IMR-90 (cell line): ENCODE measurements at regions not wholly inside any gene's neighbourhood (a gene's known extent, or its start where the extent isn't known, plus 50 kb on each side); places are given as distances from the start of the nearest gene placed in this dataset.

ENCODE experiments used
- RAD21 ChIP-seq: IDR thresholded peaks from 2 replicates; pipeline ENCODE4 v1.6.1; 2012; ENCODE audit warnings: low read length, improper control_type of control experiment
- TF ChIP-seq, protein P1 (sequence below): fragments of 150-350 bp; IDR thresholded peaks from 2 replicates; pipeline ENCODE4 v1.6.1; 2017; ENCODE audit warnings: mild to moderate bottlenecking, antibody characterized with exemption, low read length, low read depth
- TF ChIP-seq, protein P2 (sequence below): conservative IDR thresholded peaks from 2 replicates; pipeline ENCODE4 v1.5.1; 2012; ENCODE audit warnings: mild to moderate bottlenecking, low read depth, low read length, improper control_type of control experiment

DNA sequence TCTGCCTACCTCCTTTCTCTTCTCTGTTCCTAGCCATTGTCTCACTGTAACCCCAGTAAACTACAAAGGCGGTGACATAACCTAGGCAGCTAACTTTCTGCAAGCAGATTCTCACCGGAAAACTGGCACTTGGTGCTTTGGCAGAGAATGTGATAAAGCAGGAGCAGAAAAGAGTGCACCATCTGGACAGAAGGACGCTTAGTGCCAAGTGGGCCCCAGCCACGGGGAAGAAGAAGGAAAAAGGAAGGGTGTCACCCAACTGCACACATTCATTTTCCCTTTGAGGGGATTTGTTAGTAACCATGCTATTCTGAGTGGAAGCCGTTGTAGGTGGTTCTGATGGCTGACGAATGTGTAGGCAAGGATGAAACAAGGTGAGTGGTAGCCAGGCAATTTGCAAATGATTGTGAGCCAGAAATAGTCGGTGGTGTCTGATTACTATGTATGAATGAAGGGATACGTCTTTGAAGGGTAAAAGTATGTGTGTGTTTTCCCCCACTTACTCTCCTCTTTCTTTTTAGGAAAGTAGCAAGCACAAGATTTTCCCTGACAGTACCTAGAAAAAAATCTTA is 148.3 kb upstream of the STXBP5 start:
- TF ChIP-seq, protein P1, sequence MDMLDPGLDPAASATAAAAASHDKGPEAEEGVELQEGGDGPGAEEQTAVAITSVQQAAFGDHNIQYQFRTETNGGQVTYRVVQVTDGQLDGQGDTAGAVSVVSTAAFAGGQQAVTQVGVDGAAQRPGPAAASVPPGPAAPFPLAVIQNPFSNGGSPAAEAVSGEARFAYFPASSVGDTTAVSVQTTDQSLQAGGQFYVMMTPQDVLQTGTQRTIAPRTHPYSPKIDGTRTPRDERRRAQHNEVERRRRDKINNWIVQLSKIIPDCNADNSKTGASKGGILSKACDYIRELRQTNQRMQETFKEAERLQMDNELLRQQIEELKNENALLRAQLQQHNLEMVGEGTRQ = no peak
- TF ChIP-seq, protein P2, sequence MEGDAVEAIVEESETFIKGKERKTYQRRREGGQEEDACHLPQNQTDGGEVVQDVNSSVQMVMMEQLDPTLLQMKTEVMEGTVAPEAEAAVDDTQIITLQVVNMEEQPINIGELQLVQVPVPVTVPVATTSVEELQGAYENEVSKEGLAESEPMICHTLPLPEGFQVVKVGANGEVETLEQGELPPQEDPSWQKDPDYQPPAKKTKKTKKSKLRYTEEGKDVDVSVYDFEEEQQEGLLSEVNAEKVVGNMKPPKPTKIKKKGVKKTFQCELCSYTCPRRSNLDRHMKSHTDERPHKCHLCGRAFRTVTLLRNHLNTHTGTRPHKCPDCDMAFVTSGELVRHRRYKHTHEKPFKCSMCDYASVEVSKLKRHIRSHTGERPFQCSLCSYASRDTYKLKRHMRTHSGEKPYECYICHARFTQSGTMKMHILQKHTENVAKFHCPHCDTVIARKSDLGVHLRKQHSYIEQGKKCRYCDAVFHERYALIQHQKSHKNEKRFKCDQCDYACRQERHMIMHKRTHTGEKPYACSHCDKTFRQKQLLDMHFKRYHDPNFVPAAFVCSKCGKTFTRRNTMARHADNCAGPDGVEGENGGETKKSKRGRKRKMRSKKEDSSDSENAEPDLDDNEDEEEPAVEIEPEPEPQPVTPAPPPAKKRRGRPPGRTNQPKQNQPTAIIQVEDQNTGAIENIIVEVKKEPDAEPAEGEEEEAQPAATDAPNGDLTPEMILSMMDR = no peak
- TF ChIP-seq RAD21 = no peak
